HepG2 (cell line): ENCODE measurements at regions not wholly inside any gene's neighbourhood (a gene's known extent, or its start where the extent isn't known, plus 50 kb on each side); places are given as distances from the start of the nearest gene placed in this dataset.

ENCODE experiments used
- ATAC-seq: fragments of 200-7000 bp; cut with Tn5 transposase; 3 replicates; pipeline ENCODE4 v1.9.1; 2020; ENCODE audit warnings: mild to moderate bottlenecking, moderate library complexity
- BruUV-seq: library from RNA; stranded (reverse); fragments of 400-500 nt; replicated peaks from 2 replicates; lab custom pipeline; 2021; lab: Mats Ljungman, UMichigan
- CTCF ChIA-PET: fragments of 300-600 bp; formaldehyde crosslinking; extraction: SDS; loops from one replicate; lab custom pipeline; 2021; ENCODE audit warnings: low total read pairs, inconsistent platforms, low intra/inter-chr PET ratio; lab: Yijun Ruan, JAX
- POLR2A ChIA-PET: fragments of 350-600 bp; sonication (Branson Sonifier 250); formaldehyde crosslinking; loops from one replicate; lab custom pipeline; 2020; ENCODE audit warnings: antibody characterized with exemption, inconsistent platforms; lab: Yijun Ruan, JAX
- DNase-seq: peaks from one replicate; pipeline ENCODE4 v3.0.0-alpha.2; 2015; ENCODE audit warnings: low spot score
- FAIRE-seq: peaks from 3 replicates; lab custom pipeline; 2011; peaks lifted over from hg19 to GRCh38; lab: Jason Lieb, UNC
- H2AFZ ChIP-seq: one replicate; pipeline ENCODE4 v1.6.1; 2011; ENCODE audit warnings: low read length, inconsistent platforms
- H3K27ac ChIP-seq: fragments of 300-600 bp; 3 replicates; pipeline ENCODE4 v1.8.0; 2011; ENCODE audit warnings: mixed run types, mild to moderate bottlenecking, mixed read lengths, low read length, inconsistent platforms; ENCODE audit not compliant: insufficient read depth; ENCODE audit errors: extremely low read length
- H3K27me3 ChIP-seq, 2 experiments: fragments of 200-600 bp in 1 of 2; 2 replicates in 1 of 2; 3 replicates in 1 of 2; pipeline versions ENCODE4 v1.6.0 to v1.8.0; 2011; ENCODE audit warnings: low read length in 2 of 2, mild to moderate bottlenecking in 2 of 2, moderate library complexity in 2 of 2, inconsistent platforms in 1 of 2; ENCODE audit not compliant: insufficient read depth in 2 of 2, control insufficient read depth in 1 of 2
- H3K36me3 ChIP-seq, 2 experiments: fragments of 200-600 bp in 1 of 2; replicated peaks in 1 of 2; 2 replicates in 1 of 2; 3 replicates in 1 of 2; pipeline versions ENCODE4 v1.5.1 to v1.8.0; 2011; ENCODE audit warnings: low read length in 2 of 2, inconsistent platforms in 1 of 2; ENCODE audit not compliant: insufficient read depth in 2 of 2, control insufficient read depth in 1 of 2
- H3K4me1 ChIP-seq: 2 replicates; pipeline ENCODE4 v1.5.1; 2012; ENCODE audit warnings: low read length, inconsistent platforms; ENCODE audit not compliant: insufficient read depth
- H3K4me2 ChIP-seq: 2 replicates; pipeline ENCODE4 v1.6.0; 2011; ENCODE audit warnings: low read depth, low read length, inconsistent platforms
- H3K4me3 ChIP-seq, 3 experiments: fragments of 200-600 bp in 1 of 3; sonication (generic), shearing (Covaris generic) in 1 of 3; replicated peaks in 1 of 3; 2 replicates each; pipeline ENCODE4 v1.5.1; 2011 to 2016; ENCODE audit warnings: low read length in 3 of 3, inconsistent platforms in 2 of 3, low read depth in 2 of 3, mild to moderate bottlenecking in 2 of 3, control low read depth in 1 of 3, mixed read lengths in 1 of 3; ENCODE audit not compliant: insufficient read depth in 1 of 3
- H3K79me2 ChIP-seq: one replicate; pipeline ENCODE4 v1.6.1; 2011; ENCODE audit warnings: low read length, inconsistent platforms; ENCODE audit not compliant: insufficient read depth
- H3K9ac ChIP-seq: 2 replicates; pipeline ENCODE4 v1.6.0; 2011; ENCODE audit warnings: mild to moderate bottlenecking, low read depth, low read length, inconsistent platforms; ENCODE audit not compliant: insufficient read depth
- H3K9me3 ChIP-seq: 2 replicates; pipeline ENCODE4 v1.5.1; 2012; ENCODE audit warnings: mild to moderate bottlenecking, low read length
- H4K20me1 ChIP-seq: 2 replicates; pipeline ENCODE4 v1.6.0; 2011; ENCODE audit warnings: inconsistent platforms, mild to moderate bottlenecking, low read length, moderate library complexity; ENCODE audit not compliant: insufficient read depth
- AGO1 ChIP-seq: fragments of 200-400 bp; formaldehyde crosslinking; IDR thresholded peaks from 2 replicates; pipeline ENCODE4 v1.6.1; 2017; ENCODE audit warnings: mild to moderate bottlenecking, low read depth, low read length, moderate library complexity; ENCODE audit not compliant: poor library complexity, severe bottlenecking
- BHLHE40 ChIP-seq: IDR thresholded peaks from 2 replicates; pipeline ENCODE4 v1.6.1; 2011; ENCODE audit warnings: low read length, improper control_type of control experiment
- CEBPB ChIP-seq: IDR thresholded peaks from 2 replicates; pipeline ENCODE4 v1.6.1; 2011; ENCODE audit warnings: low read depth, low read length, improper control_type of control experiment, borderline replicate concordance
- DR1 ChIP-seq: sonication (generic); formaldehyde crosslinking; IDR thresholded peaks from 2 replicates; pipeline ENCODE4 v1.8.0; 2021; ENCODE audit warnings: mild to moderate bottlenecking, missing genetic modification reagents, inconsistent platforms
- IRX3 ChIP-seq: sonication (generic); formaldehyde crosslinking; IDR thresholded peaks from 2 replicates; pipeline ENCODE4 v1.8.1; 2023; ENCODE audit warnings: mild to moderate bottlenecking, low read depth, missing genetic modification reagents, borderline replicate concordance
- JUN ChIP-seq: sonication (generic); formaldehyde crosslinking; IDR thresholded peaks from 2 replicates; pipeline ENCODE4 v1.4.0; 2020; ENCODE audit warnings: mild to moderate bottlenecking, missing genetic modification reagents
- KLF13 ChIP-seq: sonication (generic); formaldehyde crosslinking; IDR thresholded peaks from 2 replicates; pipeline ENCODE4 v1.4.0; 2020; ENCODE audit warnings: mild to moderate bottlenecking, missing genetic modification reagents
- KLF9 ChIP-seq: IDR thresholded peaks from 2 replicates; pipeline ENCODE4 v1.6.1; 2016; ENCODE audit warnings: low read depth
- MATR3 ChIP-seq: sonication (generic); formaldehyde crosslinking; IDR thresholded peaks from 2 replicates; pipeline ENCODE4 v1.4.0; 2020; ENCODE audit warnings: missing genetic modification reagents
- MYNN ChIP-seq: sonication (generic); formaldehyde crosslinking; IDR thresholded peaks from 2 replicates; pipeline ENCODE4 v1.4.0; 2020; ENCODE audit warnings: mild to moderate bottlenecking, low read depth, missing genetic modification reagents
- NFE2L2 ChIP-seq: fragments of 150-350 bp; IDR thresholded peaks from 2 replicates; pipeline ENCODE4 v1.6.1; 2014; ENCODE audit warnings: low read length
- NR3C1 ChIP-seq: sonication (generic); formaldehyde crosslinking; IDR thresholded peaks from 2 replicates; pipeline ENCODE4 v1.4.0; 2020; ENCODE audit warnings: missing genetic modification reagents
- POLR2A ChIP-seq, 2 experiments: IDR thresholded peaks; 2 replicates each; pipeline ENCODE4 v1.6.1; 2011; ENCODE audit warnings: low read depth in 2 of 2, low read length in 2 of 2, mild to moderate bottlenecking in 1 of 2, moderate library complexity in 1 of 2; ENCODE audit not compliant: insufficient read depth in 1 of 2
- RBFOX2 ChIP-seq: fragments of 200-400 bp; formaldehyde crosslinking; IDR thresholded peaks from 2 replicates; pipeline ENCODE4 v1.6.1; 2017; ENCODE audit warnings: low read depth, mild to moderate bottlenecking, low read length
- SETDB1 ChIP-seq: sonication (generic); formaldehyde crosslinking; IDR thresholded peaks from 2 replicates; pipeline ENCODE4 v1.5.1; 2020; ENCODE audit warnings: missing genetic modification reagents, mild to moderate bottlenecking, borderline replicate concordance
- STAG1 ChIP-seq: sonication (generic); formaldehyde crosslinking; IDR thresholded peaks from 2 replicates; pipeline ENCODE4 v1.4.0; 2020; ENCODE audit warnings: missing genetic modification reagents
- TAF1 ChIP-seq: sonication (generic); formaldehyde crosslinking; IDR thresholded peaks from 2 replicates; pipeline ENCODE4 v1.4.0; 2020; ENCODE audit warnings: missing genetic modification reagents
- TEAD3 ChIP-seq: optimal IDR thresholded peaks from 2 replicates; pipeline ENCODE3; 2016; ENCODE audit warnings: borderline replicate concordance
- WIZ ChIP-seq: sonication (generic); formaldehyde crosslinking; IDR thresholded peaks from 2 replicates; pipeline ENCODE4 v1.5.1; 2020; ENCODE audit warnings: mild to moderate bottlenecking, missing genetic modification reagents
- ZFP91 ChIP-seq: sonication (generic); formaldehyde crosslinking; IDR thresholded peaks from 2 replicates; pipeline ENCODE4 v1.9.0; 2022; ENCODE audit warnings: missing genetic modification reagents, mild to moderate bottlenecking, borderline replicate concordance
- ZMYM2 ChIP-seq: sonication (generic); formaldehyde crosslinking; IDR thresholded peaks from 2 replicates; pipeline ENCODE4 v1.8.0; 2022; ENCODE audit warnings: mild to moderate bottlenecking, missing genetic modification reagents
- ZNF232 ChIP-seq: sonication (generic); formaldehyde crosslinking; IDR thresholded peaks from 2 replicates; pipeline ENCODE4 v1.4.0; 2020; ENCODE audit warnings: missing genetic modification reagents, borderline replicate concordance
- ZNF24 ChIP-seq: fragments of 450-650 bp; IDR thresholded peaks from 2 replicates; pipeline ENCODE4 v1.6.1; 2017; ENCODE audit warnings: antibody characterized with exemption, mild to moderate bottlenecking
- ZNF547 ChIP-seq: sonication (generic); formaldehyde crosslinking; IDR thresholded peaks from 2 replicates; pipeline ENCODE4 v1.5.1; 2020; ENCODE audit warnings: mild to moderate bottlenecking, missing genetic modification reagents
- ZNF816 ChIP-seq: sonication (generic); formaldehyde crosslinking; IDR thresholded peaks from 2 replicates; pipeline ENCODE4 v1.8.0; 2022; ENCODE audit warnings: missing genetic modification reagents, mild to moderate bottlenecking, borderline replicate concordance
- ZNF83 ChIP-seq: sonication (generic); formaldehyde crosslinking; IDR thresholded peaks from 2 replicates; pipeline ENCODE4 v1.4.0; 2020; ENCODE audit warnings: missing genetic modification reagents, mild to moderate bottlenecking, borderline replicate concordance
- ZSCAN30 ChIP-seq: sonication (generic); formaldehyde crosslinking; IDR thresholded peaks from 2 replicates; pipeline ENCODE4 v1.5.0; 2020; ENCODE audit warnings: mild to moderate bottlenecking, missing genetic modification reagents
- WGBS: methylation state at CpG from one replicate; pipeline ENCODE4 v1.1.6; 2017; ENCODE audit warnings: low lambda C conversion rate; 5-methylcytosine and 5-hydroxymethylcytosine counted together
- in situ Hi-C: cut with HindIII; loops from 2 replicates; pipeline ENCODE4 v1.10.0; 2017; ENCODE audit warnings: low pct_unique_long_range_greater_than_20kb; ENCODE audit not compliant: extremely low pct_ligation_motif_present
- intact Hi-C: fragments of 100-400 bp; cut with micrococcal nuclease; formaldehyde crosslinking; loops from one replicate; pipeline ENCODE4 v1.10.0; 2022; ENCODE audit not compliant: unreplicated experiment

GRCh38 chr11:93054881-93055280 lies 85.4 kb downstream of the MTNR1B start (continued):
- TF ChIP-seq ZNF816 (CRISPR knock-in tag), result no peak
- TF ChIP-seq ZNF547 (CRISPR knock-in tag), result no peak
- TF ChIP-seq AGO1, result no peak
- TF ChIP-seq DR1 (CRISPR knock-in tag), result no peak
- TF ChIP-seq IRX3, result no peak
- no peak for TF ChIP-seq ZNF83
- no peak for TF ChIP-seq POLR2A (IDR thresholded peaks at IDR 0.05; ENCODE audit: insufficient read depth in 1 of 2, low read depth in 2 of 2, low read length in 2 of 2)
- no peak for TF ChIP-seq JUN (CRISPR knock-in tag)
- no peak for TF ChIP-seq BHLHE40
- TF ChIP-seq TAF1 (CRISPR knock-in tag), result no peak
- TF ChIP-seq NR3C1 (CRISPR knock-in tag), result no peak
- TF ChIP-seq KLF9, result no peak
- peak; percentile 40 for TF ChIP-seq NFE2L2
- TF ChIP-seq CEBPB, result peak; percentile 19; the same call in 1 of the 2 replicates

GRCh38 chr11:93059117-93059957 lies 89.9 kb downstream of the MTNR1B start:
- H4K20me1 ChIP-seq, result no peaks in the 10 kb centered on the region
- H3K9ac ChIP-seq, result no peak overlapping the region
- intact Hi-C loops, result no loop called here
- no peak overlapping the region for H2AFZ ChIP-seq
- POLR2A ChIA-PET, result no interaction called here
- H3K79me2 ChIP-seq, result no peaks in the 10 kb centered on the region
- no TSS peak for BruUV-seq
- H3K4me1 ChIP-seq, result no peaks in the 10 kb centered on the region
- CTCF ChIA-PET, result no interaction called here
- H3K4me2 ChIP-seq, result no peak overlapping the region
- H3K36me3 ChIP-seq, result no peaks in the 10 kb centered on the region
- no peak for ATAC-seq
- H3K27ac ChIP-seq, result no peak overlapping the region
- no peaks in the 10 kb centered on the region for H3K9me3 ChIP-seq
- no peak for DNase-seq
- no peaks in the 10 kb centered on the region for H3K27me3 ChIP-seq
- no peak for FAIRE-seq
- WGBS, result 21% methylated on average over 5 of the region's 6 CpGs
- in situ Hi-C loops, result no loop called here
- no peak overlapping the region for H3K4me3 ChIP-seq
- no peak for TF ChIP-seq ZFP91 (CRISPR knock-in tag)
- no peak for TF ChIP-seq TEAD3
- TF ChIP-seq SETDB1 (CRISPR knock-in tag), result no peak
- TF ChIP-seq ZMYM2 (CRISPR knock-in tag), result no peak
- TF ChIP-seq MYNN, result no peak
- no peak for TF ChIP-seq WIZ
- no peak for TF ChIP-seq STAG1 (CRISPR knock-in tag)
- no peak for TF ChIP-seq ZSCAN30 (CRISPR knock-in tag)
- TF ChIP-seq MATR3 (CRISPR knock-in tag), result no peak
- no peak for TF ChIP-seq RBFOX2
- TF ChIP-seq ZNF24, result no peak
- no peak for TF ChIP-seq KLF13 (CRISPR knock-in tag)
- TF ChIP-seq ZNF232 (CRISPR knock-in tag), result no peak
